B cell (primary cell): ENCODE measurements at regions not wholly inside any gene's neighbourhood (a gene's known extent, or its start where the extent isn't known, plus 50 kb on each side); places are given as distances from the start of the nearest gene placed in this dataset.

Source experiments
- ATAC-seq: fragments of 200-7000 bp; cut with Tn5 transposase; one replicate; pipeline ENCODE4 v1.10.0; 2021; ENCODE audit warnings: low read depth, mild to moderate bottlenecking, moderate number of reproducible peaks, moderate library complexity
- CTCF ChIA-PET: fragments of 350-600 bp; sonication (Branson Sonifier 250); formaldehyde crosslinking; loops from one replicate; lab custom pipeline; 2021; ENCODE audit warnings: antibody characterized with exemption, inconsistent platforms; lab: Charles Lee
- POLR2A ChIA-PET: fragments of 350-600 bp; sonication (Branson Sonifier 250); formaldehyde crosslinking; loops from one replicate; lab custom pipeline; 2021; ENCODE audit warnings: antibody characterized with exemption; lab: Charles Lee
- DNase-seq: peaks from one replicate; pipeline ENCODE4 v3.0.0; 2013
- H2AFZ ChIP-seq: 2 replicates; pipeline ENCODE4 v1.6.1; 2012; ENCODE audit warnings: mild to moderate bottlenecking, low read depth, low read length; ENCODE audit not compliant: insufficient read depth, poor library complexity, severe bottlenecking
- H3K27ac ChIP-seq, 2 donors: 1 replicate in 1 of 2; 2 replicates in 1 of 2; pipeline ENCODE4 v1.5.1; 2012 to 2013; ENCODE audit warnings: low read length in 2 of 2, mild to moderate bottlenecking in 2 of 2, moderate library complexity in 1 of 2
- H3K27me3 ChIP-seq, 4 experiments: fragments of 200-600 bp in 1 of 4; sonication (generic) in 1 of 4; replicated peaks in 1 of 4; 1 replicate in 2 of 4; 2 replicates in 2 of 4; pipeline versions ENCODE4 v1.6.1 to v1.7.0; 2013 to 2016; ENCODE audit warnings: low read length in 3 of 4, mild to moderate bottlenecking in 2 of 4, mixed read lengths in 1 of 4, moderate library complexity in 1 of 4; ENCODE audit not compliant: insufficient read depth in 4 of 4, control insufficient read depth in 3 of 4; ENCODE audit errors: control extremely low read depth in 1 of 4
- H3K36me3 ChIP-seq, 2 experiments: replicated peaks in 1 of 2; 1 replicate in 1 of 2; 2 replicates in 1 of 2; pipeline versions ENCODE4 v1.6.1 to v1.7.1; 2013; ENCODE audit warnings: low read length in 1 of 2; ENCODE audit not compliant: insufficient read depth in 2 of 2, control insufficient read depth in 1 of 2; ENCODE audit errors: control extremely low read depth in 1 of 2, extremely low read depth in 1 of 2
- H3K4me1 ChIP-seq, 2 donors: fragments of 200-600 bp in 1 of 2; sonication (generic) in 1 of 2; 1 replicate in 1 of 2; 2 replicates in 1 of 2; pipeline versions ENCODE4 v1.5.1 to v1.6.1; 2013 to 2017; ENCODE audit warnings: low read length in 2 of 2; ENCODE audit not compliant: control insufficient read depth in 2 of 2, insufficient read depth in 2 of 2
- H3K4me2 ChIP-seq: replicated peaks from 2 replicates; pipeline ENCODE3; 2012; ENCODE audit warnings: mild to moderate bottlenecking, low read depth, low read length; ENCODE audit not compliant: poor library complexity, severe bottlenecking
- H3K4me3 ChIP-seq, 5 experiments: fragments of 200-600 bp in 1 of 5; sonication (generic) in 1 of 5; 1 replicate in 3 of 5; 2 replicates in 2 of 5; pipeline versions ENCODE4 v1.5.1 to v1.7.0; 2011 to 2016; ENCODE audit warnings: low read length in 4 of 5, mild to moderate bottlenecking in 4 of 5, low read depth in 2 of 5, control low read depth in 1 of 5, moderate library complexity in 1 of 5; ENCODE audit not compliant: insufficient read depth in 1 of 5; ENCODE audit errors: control extremely low read depth in 1 of 5, extremely low read depth in 1 of 5
- H3K79me2 ChIP-seq: fragments of 200-600 bp; sonication (generic); one replicate; pipeline ENCODE4 v1.6.0; 2016; ENCODE audit warnings: low read length; ENCODE audit not compliant: control insufficient read depth, insufficient read depth
- H3K9ac ChIP-seq: fragments of 200-600 bp; sonication (generic); 2 replicates; pipeline ENCODE4 v1.6.1; 2017; ENCODE audit warnings: mild to moderate bottlenecking, low read length, moderate library complexity
- H3K9me3 ChIP-seq, 3 donors: one replicate each; pipeline versions ENCODE4 v1.6.1 to v1.7.1; 2013; ENCODE audit warnings: low read length in 2 of 3; ENCODE audit not compliant: control insufficient read depth in 2 of 3, insufficient read depth in 1 of 3; ENCODE audit errors: control extremely low read depth in 1 of 3
- H4K20me1 ChIP-seq: 2 replicates; pipeline ENCODE4 v1.6.0; 2012; ENCODE audit warnings: mild to moderate bottlenecking, low read length; ENCODE audit not compliant: insufficient read depth, control insufficient read depth, poor library complexity, severe bottlenecking
- H3K27ac Mint-ChIP-seq: one replicate; pipeline ENCODE4 v1.8.0; 2021; ENCODE audit warnings: mixed read lengths
- H3K27me3 Mint-ChIP-seq: one replicate; pipeline ENCODE4 v1.8.0; 2021; ENCODE audit warnings: mixed read lengths
- H3K4me1 Mint-ChIP-seq: one replicate; pipeline ENCODE4 v1.8.0; 2021; ENCODE audit warnings: mixed read lengths
- H3K4me3 Mint-ChIP-seq: one replicate; pipeline ENCODE4 v1.8.0; 2021; ENCODE audit warnings: mixed read lengths
- H3K9me3 Mint-ChIP-seq: one replicate; pipeline ENCODE4 v1.8.0; 2022; ENCODE audit warnings: mixed read lengths; ENCODE audit not compliant: insufficient read depth
- EZH2 ChIP-seq: IDR thresholded peaks from 2 replicates; pipeline ENCODE4 v1.6.1; 2012; ENCODE audit warnings: borderline replicate concordance, low read depth, mild to moderate bottlenecking, moderate library complexity, low read length; ENCODE audit not compliant: insufficient read depth, poor library complexity, severe bottlenecking
- WGBS: methylation state at CpG from one replicate; pipeline ENCODE4 v1.1.5; 2013; ENCODE audit warnings: missing lambda C conversion rate; ENCODE audit not compliant: insufficient coverage; 5-methylcytosine and 5-hydroxymethylcytosine counted together
- intact Hi-C: fragments of 100-400 bp; cut with micrococcal nuclease; formaldehyde crosslinking; loops from one replicate; pipeline ENCODE4 v1.10.0; 2022
- TF ChIP-seq, protein P1 (sequence below): fragments of 200-600 bp; IDR thresholded peaks from one replicate; pipeline ENCODE4 v1.8.0; 2022; ENCODE audit warnings: antibody characterized with exemption, mild to moderate bottlenecking

DNA sequence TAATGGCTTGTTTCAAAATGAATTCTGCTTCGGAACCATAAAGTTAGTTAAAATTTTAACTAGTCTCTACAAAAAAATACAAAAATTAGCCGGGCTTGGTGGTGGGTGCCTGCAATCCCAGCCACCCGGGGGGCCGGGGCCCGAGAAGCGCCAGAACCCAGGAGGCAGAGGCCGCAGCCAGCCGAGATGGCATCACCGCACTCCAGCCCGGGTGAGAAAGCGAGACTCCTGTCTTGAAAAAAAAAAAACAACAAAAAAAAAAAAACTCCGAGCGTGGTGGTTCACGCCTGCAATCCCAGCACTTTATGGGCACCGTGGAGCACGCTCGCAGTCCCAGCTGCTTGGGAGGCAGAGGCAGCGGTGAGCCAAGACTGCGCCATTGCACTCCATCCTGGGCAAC, 781.4 kb downstream of the BRINP3 start:
- no peak for ATAC-seq

DNA sequence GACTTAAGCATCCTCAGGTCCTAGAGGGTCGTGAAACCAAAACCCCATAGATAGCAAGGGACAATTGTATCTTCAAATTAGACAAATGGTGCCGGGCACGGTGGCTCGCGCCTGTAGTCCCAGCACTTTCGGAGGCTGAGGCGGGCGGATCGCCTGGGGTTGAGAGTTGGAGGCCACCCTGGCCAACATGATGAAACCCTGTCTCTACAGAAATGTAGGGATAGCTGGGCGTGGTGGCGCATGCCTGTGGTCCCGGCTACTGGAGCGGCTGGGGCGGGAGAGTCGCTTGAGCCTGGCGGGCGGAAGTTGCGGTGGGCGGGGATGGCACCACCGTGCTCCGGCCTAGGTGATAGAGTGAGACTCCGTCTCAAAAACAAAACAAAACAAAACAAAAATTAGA, 780.6 kb downstream of the BRINP3 start:
- Histone ChIP-seq H3K9ac (no peak overlapping the region), H3K79me2 (no peaks in the 10 kb centered on the region), H3K4me3 (no peak overlapping the region), H3K27ac (no peak overlapping the region), H3K4me1 (no peaks in the 10 kb centered on the region), H3K4me2 (no peak overlapping the region), H4K20me1 (no peaks in the 10 kb centered on the region), H3K9me3 (peaks cover 0 to 12% (median 0%) of the 10 kb centered on the region in 3 donors), H3K27me3 (no peaks in the 10 kb centered on the region), H3K36me3 (no peaks in the 10 kb centered on the region), H2AFZ (no peak overlapping the region)
- intact Hi-C loops, result no loop called here
- ChIA-PET POLR2A (interaction anchor here (0.6 kb wide), 1 partner anchor 28 kb away, joined by 3 read pairs; no protein-coding TSS in a partner anchor), CTCF (no interaction called here)
- Mint-ChIP-seq H3K4me1 (no peaks in the 10 kb centered on the region), H3K9me3 (no peaks in the 10 kb centered on the region), H3K4me3 (no peak overlapping the region), H3K27me3 (no peaks in the 10 kb centered on the region), H3K27ac (no peak overlapping the region)
- ATAC-seq (no peak), DNase-seq (no peak)
- WGBS, result 99% methylated on average over 10 of the region's 22 CpGs
- no peak for TF ChIP-seq EZH2
- TF ChIP-seq, protein P1, sequence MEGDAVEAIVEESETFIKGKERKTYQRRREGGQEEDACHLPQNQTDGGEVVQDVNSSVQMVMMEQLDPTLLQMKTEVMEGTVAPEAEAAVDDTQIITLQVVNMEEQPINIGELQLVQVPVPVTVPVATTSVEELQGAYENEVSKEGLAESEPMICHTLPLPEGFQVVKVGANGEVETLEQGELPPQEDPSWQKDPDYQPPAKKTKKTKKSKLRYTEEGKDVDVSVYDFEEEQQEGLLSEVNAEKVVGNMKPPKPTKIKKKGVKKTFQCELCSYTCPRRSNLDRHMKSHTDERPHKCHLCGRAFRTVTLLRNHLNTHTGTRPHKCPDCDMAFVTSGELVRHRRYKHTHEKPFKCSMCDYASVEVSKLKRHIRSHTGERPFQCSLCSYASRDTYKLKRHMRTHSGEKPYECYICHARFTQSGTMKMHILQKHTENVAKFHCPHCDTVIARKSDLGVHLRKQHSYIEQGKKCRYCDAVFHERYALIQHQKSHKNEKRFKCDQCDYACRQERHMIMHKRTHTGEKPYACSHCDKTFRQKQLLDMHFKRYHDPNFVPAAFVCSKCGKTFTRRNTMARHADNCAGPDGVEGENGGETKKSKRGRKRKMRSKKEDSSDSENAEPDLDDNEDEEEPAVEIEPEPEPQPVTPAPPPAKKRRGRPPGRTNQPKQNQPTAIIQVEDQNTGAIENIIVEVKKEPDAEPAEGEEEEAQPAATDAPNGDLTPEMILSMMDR, result no peak

More for the DNA sequence above, 781.4 kb downstream of the BRINP3 start:
- Mint-ChIP-seq H3K4me3 (no peak overlapping the region), H3K4me1 (no peaks in the 10 kb centered on the region), H3K27me3 (no peaks in the 10 kb centered on the region), H3K9me3 (no peaks in the 10 kb centered on the region), H3K27ac (no peak overlapping the region)
- H3K4me1 ChIP-seq, result no peaks in the 10 kb centered on the region
- peaks cover 0 to 12% (median 0%) of the 10 kb centered on the region in 3 donors for H3K9me3 ChIP-seq
- no peak overlapping the region for H3K9ac ChIP-seq
- H2AFZ ChIP-seq, result no peak overlapping the region
- no peaks in the 10 kb centered on the region for H4K20me1 ChIP-seq
- H3K4me3 ChIP-seq, result no peak overlapping the region
- DNase-seq, result no peak
- intact Hi-C loops, result no loop called here
- no peak overlapping the region for H3K4me2 ChIP-seq
- H3K79me2 ChIP-seq, result no peaks in the 10 kb centered on the region
- CTCF ChIA-PET, result no interaction called here
- no peak overlapping the region for H3K27ac ChIP-seq
- H3K36me3 ChIP-seq, result no peaks in the 10 kb centered on the region
- H3K27me3 ChIP-seq, result no peaks in the 10 kb centered on the region
- TF ChIP-seq, protein P1, result no peak
- no peak for TF ChIP-seq EZH2
- POLR2A ChIA-PET, result no interaction called here
- 95% methylated on average over 17 of the region's 19 CpGs for WGBS
